Right atrium auricular region (tissue), 2 donors: ENCODE measurements at regions not wholly inside any gene's neighbourhood (a gene's known extent, or its start where the extent isn't known, plus 50 kb on each side); places are given as distances from the start of the nearest gene placed in this dataset.

Experiments used
- DNase-seq: peaks from one replicate; pipeline ENCODE4 v3.0.0-alpha.2; 2019; ENCODE audit warnings: low spot score
- H3K27ac ChIP-seq, 2 donors: fragments of 200-600 bp; sonication (generic); 1 replicate in 1 of 2; 2 replicates in 1 of 2; pipeline ENCODE4 v1.5.1; 2016 to 2019
- H3K27me3 ChIP-seq, 2 donors: fragments of 200-600 bp; sonication (generic); one replicate each; pipeline versions ENCODE4 v1.5.1 to v1.6.0; 2017 to 2019
- H3K36me3 ChIP-seq: fragments of 200-600 bp; sonication (generic); one replicate; pipeline ENCODE4 v1.5.1; 2016
- H3K4me1 ChIP-seq, 2 donors: fragments of 200-600 bp; sonication (generic); one replicate each; pipeline versions ENCODE4 v1.5.1 to v1.6.0; 2017 to 2019
- H3K4me3 ChIP-seq, 2 donors: fragments of 200-600 bp; sonication (generic); 1 replicate in 1 of 2; 2 replicates in 1 of 2; pipeline ENCODE4 v1.5.1; 2017 to 2019; ENCODE audit warnings: mild to moderate bottlenecking in 1 of 2, moderate library complexity in 1 of 2
- H3K9me3 ChIP-seq, 2 donors: fragments of 200-600 bp; sonication (generic); one replicate each; pipeline ENCODE4 v1.5.1; 2019
- CTCF ChIP-seq, 2 donors: fragments of 200-600 bp; sonication (generic); IDR thresholded peaks; one replicate each; pipeline ENCODE4 v1.5.1; 2019; ENCODE audit warnings: antibody characterized with exemption in 2 of 2

GRCh38 chr6:27616328-27617045, 143.6 kb upstream of the ZNF184 start:
- no peak overlapping the region for H3K4me3 ChIP-seq
- H3K9me3 ChIP-seq, result no peaks in the 10 kb centered on the region
- H3K27ac ChIP-seq, result no peak overlapping the region
- no peak for TF ChIP-seq CTCF (IDR thresholded peaks at IDR 0.05)
- no peaks in the 10 kb centered on the region for H3K36me3 ChIP-seq
- DNase-seq, result no peak
- no peaks in the 10 kb centered on the region for H3K27me3 ChIP-seq
- peaks cover 0 to 8% of the 10 kb centered on the region in 2 donors for H3K4me1 ChIP-seq

GRCh38 chr6:27611451-27611850, 138.5 kb upstream of the ZNF184 start:
- no peak for DNase-seq
- H3K27me3 ChIP-seq, result no peaks in the 10 kb centered on the region
- no peak overlapping the region for H3K27ac ChIP-seq
- no peaks in the 10 kb centered on the region for H3K9me3 ChIP-seq
- H3K4me1 ChIP-seq, result no peaks in the 10 kb centered on the region
- H3K4me3 ChIP-seq, result no peak overlapping the region
- no peak for TF ChIP-seq CTCF (IDR thresholded peaks at IDR 0.05)
- no peaks in the 10 kb centered on the region for H3K36me3 ChIP-seq

GRCh38 chr6:27608916-27609883, 136.3 kb upstream of the ZNF184 start:
- TF ChIP-seq CTCF (IDR thresholded peaks at IDR 0.05), result peak in 1 of 2 donors; percentile 39
- Histone ChIP-seq H3K4me3 (no peak overlapping the region), H3K4me1 (no peaks in the 10 kb centered on the region), H3K9me3 (no peaks in the 10 kb centered on the region), H3K27me3 (peaks cover 0 to 4% of the 10 kb centered on the region in 2 donors), H3K27ac (no peak overlapping the region), H3K36me3 (no peaks in the 10 kb centered on the region)
- DNase-seq, result no peak

DNA sequence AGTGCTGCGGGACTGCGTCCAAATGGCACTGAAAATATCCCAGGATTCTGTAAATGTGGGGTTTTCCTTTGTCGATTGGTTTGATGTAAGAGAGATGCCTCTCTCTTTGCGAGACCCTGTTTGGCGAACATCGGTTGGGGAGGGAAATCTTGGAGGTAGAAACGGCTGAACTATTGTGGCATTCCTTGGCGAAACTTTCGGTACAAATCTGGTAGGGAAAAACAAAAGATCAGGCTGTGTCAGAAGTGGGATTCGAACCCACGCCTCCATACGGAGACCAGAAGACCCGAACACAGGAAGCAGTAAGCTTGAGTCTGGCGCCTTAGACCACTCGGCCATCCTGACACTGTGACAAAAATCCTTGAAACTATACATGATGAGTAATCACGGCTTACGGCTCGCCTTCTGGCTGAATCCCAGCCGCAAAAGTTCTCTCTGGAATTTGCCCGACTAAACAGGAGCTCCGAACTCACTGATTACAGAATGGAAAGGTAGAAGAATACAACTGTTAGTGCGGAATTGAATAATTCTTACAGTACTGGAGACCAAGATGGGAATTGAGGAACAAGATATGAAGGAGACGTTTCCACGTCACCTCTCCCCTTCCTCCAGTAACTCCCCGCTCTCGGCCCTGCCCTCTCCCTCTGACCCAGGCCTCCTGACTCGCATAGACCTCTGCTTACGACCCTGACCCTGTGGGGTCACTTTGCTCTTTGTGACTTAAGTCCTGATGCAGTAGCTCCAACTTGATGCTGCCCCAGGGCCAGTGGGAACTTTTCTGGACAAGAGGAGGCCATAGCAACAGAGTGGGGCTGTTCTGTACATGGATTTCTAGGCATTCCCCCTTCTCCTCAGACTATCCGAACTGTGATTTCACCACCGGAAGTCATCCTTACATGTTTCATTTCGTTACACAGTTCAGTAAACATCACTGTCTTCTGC, 132.8 kb upstream of the ZNF184 start:
- H3K27ac ChIP-seq, result no peak overlapping the region
- H3K4me3 ChIP-seq, result no peak overlapping the region
- H3K4me1 ChIP-seq, result no peaks in the 10 kb centered on the region
- no peaks in the 10 kb centered on the region for H3K36me3 ChIP-seq
- peaks cover 0 to 2% of the 10 kb centered on the region in 2 donors for H3K9me3 ChIP-seq
- H3K27me3 ChIP-seq, result peaks cover 0 to 15% of the 10 kb centered on the region in 2 donors
- DNase-seq, result no peak
- no peak for TF ChIP-seq CTCF (IDR thresholded peaks at IDR 0.05)

DNA sequence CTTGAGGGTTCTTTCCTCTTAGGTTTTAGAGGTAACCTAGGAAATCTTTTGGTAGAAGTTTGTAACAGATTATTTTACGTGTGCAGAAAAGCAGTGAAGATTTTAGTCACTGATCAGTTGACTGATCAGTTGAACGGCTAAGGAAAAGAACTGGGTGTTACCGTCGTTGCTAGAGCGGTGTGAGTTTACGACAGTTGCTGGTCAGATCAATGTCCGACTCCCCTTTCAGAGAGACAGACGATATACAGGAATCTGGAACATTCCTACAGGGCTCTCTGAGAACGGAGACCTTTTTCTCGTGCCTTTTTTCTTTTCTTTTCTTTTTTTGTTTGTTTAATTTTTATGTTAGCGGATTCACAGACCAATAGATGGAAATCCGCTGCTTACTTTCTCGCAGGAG, 132.1 kb upstream of the ZNF184 start:
- H3K4me3 ChIP-seq, result no peak overlapping the region
- no peak for TF ChIP-seq CTCF (IDR thresholded peaks at IDR 0.05)
- no peak for DNase-seq

More for the DNA sequence above, 132.1 kb upstream of the ZNF184 start:
- H3K36me3 ChIP-seq, result no peaks in the 10 kb centered on the region
- no peak overlapping the region for H3K27ac ChIP-seq
- H3K27me3 ChIP-seq, result peaks cover 0 to 15% of the 10 kb centered on the region in 2 donors
- peaks cover 0 to 5% of the 10 kb centered on the region in 2 donors for H3K9me3 ChIP-seq
- H3K4me1 ChIP-seq, result no peaks in the 10 kb centered on the region
